ENCODE measurements at regions not wholly inside any gene's neighbourhood (a gene's known extent, or its start where the extent isn't known, plus 50 kb on each side); places are given as distances from the start of the nearest gene placed in this dataset.

GRCh38 chr4:184533908-184534307 is 59.6 kb upstream of the IRF2 start:
- TF ChIP-seq, protein P1, sequence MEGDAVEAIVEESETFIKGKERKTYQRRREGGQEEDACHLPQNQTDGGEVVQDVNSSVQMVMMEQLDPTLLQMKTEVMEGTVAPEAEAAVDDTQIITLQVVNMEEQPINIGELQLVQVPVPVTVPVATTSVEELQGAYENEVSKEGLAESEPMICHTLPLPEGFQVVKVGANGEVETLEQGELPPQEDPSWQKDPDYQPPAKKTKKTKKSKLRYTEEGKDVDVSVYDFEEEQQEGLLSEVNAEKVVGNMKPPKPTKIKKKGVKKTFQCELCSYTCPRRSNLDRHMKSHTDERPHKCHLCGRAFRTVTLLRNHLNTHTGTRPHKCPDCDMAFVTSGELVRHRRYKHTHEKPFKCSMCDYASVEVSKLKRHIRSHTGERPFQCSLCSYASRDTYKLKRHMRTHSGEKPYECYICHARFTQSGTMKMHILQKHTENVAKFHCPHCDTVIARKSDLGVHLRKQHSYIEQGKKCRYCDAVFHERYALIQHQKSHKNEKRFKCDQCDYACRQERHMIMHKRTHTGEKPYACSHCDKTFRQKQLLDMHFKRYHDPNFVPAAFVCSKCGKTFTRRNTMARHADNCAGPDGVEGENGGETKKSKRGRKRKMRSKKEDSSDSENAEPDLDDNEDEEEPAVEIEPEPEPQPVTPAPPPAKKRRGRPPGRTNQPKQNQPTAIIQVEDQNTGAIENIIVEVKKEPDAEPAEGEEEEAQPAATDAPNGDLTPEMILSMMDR (IDR thresholded peaks at IDR 0.05; ENCODE audit: insufficient read depth, low read depth, low read length) = no peak
- TF ChIP-seq EZH2 (IDR thresholded peaks at IDR 0.05; ENCODE audit: insufficient read depth, low read length) = no peak
